Muscle layer of duodenum (tissue), 2 donors: ENCODE measurements at regions not wholly inside any gene's neighbourhood (a gene's known extent, or its start where the extent isn't known, plus 50 kb on each side); places are given as distances from the start of the nearest gene placed in this dataset.
"Not testable (repeated sequence)": the region's sequence is repeated elsewhere in the genome, so short reads cannot be mapped to it uniquely, and the experiment has no call there.

Experiments used
- H3K27ac ChIP-seq: one replicate; pipeline ENCODE4 v1.7.0; 2013; ENCODE audit warnings: mild to moderate bottlenecking, low read length
- H3K27me3 ChIP-seq: one replicate; pipeline ENCODE4 v1.7.0; 2013; ENCODE audit warnings: low read depth, mild to moderate bottlenecking, control low read depth, low read length
- H3K36me3 ChIP-seq, 2 donors: one replicate each; pipeline ENCODE4 v1.7.0; 2013; ENCODE audit warnings: low read length in 2 of 2, control low read depth in 1 of 2, mild to moderate bottlenecking in 1 of 2; ENCODE audit not compliant: insufficient read depth in 2 of 2, control insufficient read depth in 1 of 2
- H3K4me1 ChIP-seq, 2 donors: one replicate each; pipeline ENCODE4 v1.7.0; 2013; ENCODE audit warnings: low read length in 2 of 2, mild to moderate bottlenecking in 2 of 2, control low read depth in 1 of 2, moderate library complexity in 1 of 2; ENCODE audit not compliant: insufficient read depth in 2 of 2, control insufficient read depth in 1 of 2
- H3K4me3 ChIP-seq, 2 donors: one replicate each; pipeline ENCODE4 v1.7.0; 2013; ENCODE audit warnings: low read length in 2 of 2, low read depth in 1 of 2, mild to moderate bottlenecking in 1 of 2
- H3K9me3 ChIP-seq, 2 donors: one replicate each; pipeline ENCODE4 v1.7.0; 2013; ENCODE audit warnings: low read length in 2 of 2, control low read depth in 1 of 2, mild to moderate bottlenecking in 1 of 2; ENCODE audit not compliant: control insufficient read depth in 1 of 2
- donor health status: healthy.

DNA sequence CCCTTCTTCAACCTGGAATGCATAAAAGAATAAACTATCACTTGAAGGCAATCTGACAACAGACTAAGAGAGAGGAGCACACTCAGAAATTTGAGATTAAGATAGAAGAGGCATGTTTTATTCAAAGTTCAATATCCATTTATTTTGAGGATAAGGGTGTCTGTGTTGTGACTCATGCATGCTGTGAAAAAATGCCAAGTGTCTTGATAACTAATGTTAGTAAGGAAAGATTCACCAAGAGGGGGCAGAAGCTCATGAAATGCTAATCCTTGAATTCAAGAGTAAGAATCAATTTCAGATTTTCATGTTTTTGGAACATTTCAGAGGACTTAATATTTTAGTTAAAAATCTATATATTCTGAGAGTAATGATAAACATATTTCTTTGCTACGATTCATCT, 94.0 kb downstream of the IFI44 start:
- H3K27ac ChIP-seq = no peak overlapping the region
- no peak overlapping the region for H3K4me3 ChIP-seq
- H3K4me1 ChIP-seq = no peaks in the 10 kb centered on the region
- H3K36me3 ChIP-seq = no peaks in the 10 kb centered on the region
- H3K27me3 ChIP-seq = no peaks in the 10 kb centered on the region
- no peaks in the 10 kb centered on the region for H3K9me3 ChIP-seq

GRCh38 chr1:78745111-78745510, 95.5 kb downstream of the IFI44 start:
- Histone ChIP-seq H3K27me3 (no peaks in the 10 kb centered on the region), H3K9me3 (no peaks in the 10 kb centered on the region), H3K4me1 (no peaks in the 10 kb centered on the region), H3K27ac (no peak overlapping the region), H3K4me3 (no peak overlapping the region), H3K36me3 (no peaks in the 10 kb centered on the region)

DNA sequence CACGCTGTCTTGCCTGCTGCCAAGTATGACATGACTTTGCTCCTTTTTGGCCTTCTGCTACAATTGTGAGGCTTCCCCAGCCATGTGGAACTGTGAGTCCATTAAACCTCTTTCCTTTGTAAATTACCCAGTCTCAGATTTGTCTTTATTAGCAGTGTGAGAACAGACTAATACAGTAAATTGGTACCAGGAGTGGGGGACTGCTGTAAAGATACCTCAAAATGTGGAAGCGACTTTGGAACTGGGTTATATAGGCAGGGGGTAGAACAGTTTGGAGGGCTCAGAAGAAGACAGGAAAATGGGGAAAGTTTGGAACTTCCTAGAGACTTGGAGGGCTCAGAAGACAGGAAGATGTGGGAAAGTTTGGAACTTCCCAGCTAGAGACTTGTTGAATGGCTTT, 104.0 kb downstream of the IFI44 start:
- H3K9me3 ChIP-seq, H3K4me3 ChIP-seq, H3K36me3 ChIP-seq, H3K27me3 ChIP-seq, H3K27ac ChIP-seq, H3K4me1 ChIP-seq: not testable (repeated sequence)

DNA sequence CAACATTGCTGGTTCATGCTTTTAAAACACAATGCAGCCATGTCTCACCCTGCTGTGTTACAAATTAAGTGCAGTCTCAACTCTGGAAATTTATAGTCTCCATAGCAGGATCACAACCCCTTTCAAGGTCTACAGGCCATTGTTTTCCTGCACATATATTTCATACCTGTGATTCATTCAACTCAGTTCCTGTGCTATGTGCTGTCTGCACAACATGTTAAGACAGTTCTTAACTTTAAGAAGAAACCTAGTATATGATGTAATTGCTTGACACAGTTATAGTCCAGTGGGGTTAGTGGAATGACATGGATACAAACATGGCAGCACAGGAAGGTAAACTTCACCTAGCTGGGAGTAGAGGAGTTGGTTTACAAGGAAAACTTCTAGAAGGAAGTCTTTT, 106.4 kb downstream of the IFI44 start:
- no peaks in the 10 kb centered on the region for H3K9me3 ChIP-seq
- H3K4me3 ChIP-seq = no peak overlapping the region
- no peaks in the 10 kb centered on the region for H3K27me3 ChIP-seq
- H3K4me1 ChIP-seq = no peaks in the 10 kb centered on the region
- H3K27ac ChIP-seq = no peak overlapping the region
- no peaks in the 10 kb centered on the region for H3K36me3 ChIP-seq

GRCh38 chr1:78758506-78758905, 108.9 kb downstream of the IFI44 start:
- Histone ChIP-seq H3K27me3 (no peaks in the 10 kb centered on the region), H3K4me1 (no peaks in the 10 kb centered on the region), H3K4me3 (no peak overlapping the region), H3K36me3 (no peaks in the 10 kb centered on the region), H3K9me3 (no peaks in the 10 kb centered on the region), H3K27ac (no peak overlapping the region)

- Histone ChIP-seq H3K36me3 (no peaks in the 10 kb centered on the region), H3K4me3 (no peak overlapping the region), H3K4me1 (no peaks in the 10 kb centered on the region), H3K27me3 (no peaks in the 10 kb centered on the region), H3K27ac (no peak overlapping the region), H3K9me3 (no peaks in the 10 kb centered on the region)
These were observed 110.2 kb downstream of the IFI44 start for GRCh38 chr1:78759881-78760280.

- Histone ChIP-seq H3K4me1 (no peaks in the 10 kb centered on the region), H3K9me3 (no peaks in the 10 kb centered on the region), H3K27me3 (no peaks in the 10 kb centered on the region), H3K4me3 (no peak overlapping the region), H3K36me3 (no peaks in the 10 kb centered on the region), H3K27ac (no peak overlapping the region)
These were observed 111.2 kb downstream of the IFI44 start for GRCh38 chr1:78760858-78761257.

- Histone ChIP-seq H3K36me3 (no peaks in the 10 kb centered on the region), H3K4me3 (no peak overlapping the region), H3K27me3 (no peaks in the 10 kb centered on the region), H3K27ac (no peak overlapping the region), H3K4me1 (no peaks in the 10 kb centered on the region), H3K9me3 (no peaks in the 10 kb centered on the region)
These were observed 112.5 kb downstream of the IFI44 start for GRCh38 chr1:78762113-78762512.

DNA sequence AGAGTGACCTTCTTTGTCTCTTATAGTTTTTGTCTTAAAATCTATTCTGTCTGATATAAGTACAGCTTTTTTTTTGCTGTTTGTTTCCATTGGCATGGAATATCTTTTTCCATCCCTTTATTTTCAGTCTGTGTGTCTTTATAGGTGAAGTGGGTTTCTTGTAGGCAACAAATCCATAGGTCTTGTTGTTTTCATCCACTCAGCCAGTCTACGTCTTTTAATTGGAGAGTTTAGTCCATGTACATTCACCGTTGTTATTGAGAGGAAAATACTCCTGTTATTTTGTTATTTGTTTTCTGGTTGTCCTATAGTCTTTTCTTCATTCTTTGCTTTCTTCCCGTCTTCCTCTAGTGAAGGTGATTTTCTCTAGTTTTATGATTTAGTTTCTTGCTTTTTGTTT, 115.9 kb downstream of the IFI44 start:
- H3K27ac ChIP-seq = no peak overlapping the region
- H3K27me3 ChIP-seq = no peaks in the 10 kb centered on the region
- H3K9me3 ChIP-seq = no peaks in the 10 kb centered on the region
- H3K4me1 ChIP-seq = no peaks in the 10 kb centered on the region
- H3K36me3 ChIP-seq = no peaks in the 10 kb centered on the region
- no peak overlapping the region for H3K4me3 ChIP-seq

- Histone ChIP-seq H3K9me3 (no peaks in the 10 kb centered on the region), H3K36me3 (no peaks in the 10 kb centered on the region), H3K27ac (no peak overlapping the region), H3K4me1 (no peaks in the 10 kb centered on the region), H3K27me3 (no peaks in the 10 kb centered on the region), H3K4me3 (no peak overlapping the region)
These were observed 130.2 kb downstream of the IFI44 start for GRCh38 chr1:78779831-78780230.

DNA sequence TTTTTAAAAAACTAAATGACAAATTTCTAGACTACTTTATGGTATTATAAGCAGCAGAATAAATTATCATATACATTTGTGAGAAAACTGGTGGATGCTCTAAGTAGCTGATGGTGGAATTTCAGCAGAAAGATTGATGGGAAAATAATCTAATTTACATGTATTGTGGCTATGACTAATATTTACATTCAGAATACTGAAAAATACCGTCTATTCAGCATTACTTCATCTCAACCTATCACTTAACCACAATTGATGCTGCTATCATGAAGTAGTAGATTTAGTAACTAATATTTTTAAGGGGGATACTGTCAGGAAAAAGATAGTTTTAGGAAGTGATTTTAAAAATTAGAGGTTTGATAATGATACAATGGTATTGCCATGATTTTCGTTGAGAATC, 137.9 kb downstream of the IFI44 start:
- peaks cover 0 to 3% of the 10 kb centered on the region in 2 donors for H3K9me3 ChIP-seq
- H3K4me3 ChIP-seq = no peak overlapping the region
- H3K27ac ChIP-seq = no peak overlapping the region
- H3K4me1 ChIP-seq = no peaks in the 10 kb centered on the region
- no peaks in the 10 kb centered on the region for H3K36me3 ChIP-seq
- no peaks in the 10 kb centered on the region for H3K27me3 ChIP-seq

GRCh38 chr1:78790174-78790573, 140.5 kb downstream of the IFI44 start:
- H3K4me1 ChIP-seq = no peaks in the 10 kb centered on the region
- no peaks in the 10 kb centered on the region for H3K36me3 ChIP-seq
- H3K9me3 ChIP-seq = peaks cover 0 to 3% of the 10 kb centered on the region in 2 donors
- no peaks in the 10 kb centered on the region for H3K27me3 ChIP-seq
- H3K27ac ChIP-seq = no peak overlapping the region
- H3K4me3 ChIP-seq = no peak overlapping the region
